ENCODE measurements at regions not wholly inside any gene's neighbourhood (a gene's known extent, or its start where the extent isn't known, plus 50 kb on each side); places are given as distances from the start of the nearest gene placed in this dataset.

DNA sequence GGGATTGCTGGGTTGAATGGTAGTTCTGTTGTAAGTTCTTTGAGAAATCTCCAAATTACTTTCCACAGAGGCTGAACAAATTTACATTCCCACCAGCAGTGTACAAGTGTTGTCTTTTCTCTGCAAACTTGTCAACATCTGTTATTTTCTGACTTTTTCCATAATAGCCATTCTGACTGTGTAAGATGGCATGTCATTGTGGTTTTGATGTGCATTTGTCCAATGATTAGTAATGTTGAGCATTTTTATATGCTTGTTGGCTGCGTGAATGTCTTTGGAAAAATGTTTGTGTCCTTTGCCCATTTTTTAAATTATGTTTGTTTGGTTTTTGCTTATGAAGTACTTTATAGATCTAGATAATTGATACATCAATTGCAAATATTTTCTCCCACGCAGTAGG is 1025.0 kb downstream of the JRKL start:
- Histone ChIP-seq H2BK120ac (ENCODE audit: low read depth, low read length) (no peak overlapping the region), H2AFZ (replicated peaks; ENCODE audit: low read length, poor library complexity) (no peak overlapping the region), H3K4me2 (ENCODE audit: low read depth, low read length) (no peak overlapping the region), H4K8ac (ENCODE audit: low read depth in 2 of 2, low read length in 2 of 2) (no peak overlapping the region), H3K14ac (replicated peaks; ENCODE audit: low read depth, low read length) (no peak overlapping the region), H3K56ac (ENCODE audit: extremely low read depth, insufficient read depth, low read length) (no peak overlapping the region), H2BK15ac (ENCODE audit: low read depth, low read length) (no peak overlapping the region), H2BK5ac (ENCODE audit: low read depth, low read length, poor library complexity, severe bottlenecking) (no peak overlapping the region), H2AK5ac (ENCODE audit: low read depth, low read length) (no peak overlapping the region), H3K23ac (ENCODE audit: low read depth, low read length) (no peak overlapping the region), H3K4me3 (ENCODE audit: insufficient read depth, low read depth, low read length) (no peak overlapping the region), H3K9me1 (ENCODE audit: insufficient read depth, low read length) (no peaks in the 10 kb centered on the region), H2BK20ac (ENCODE audit: low read depth, low read length) (no peak overlapping the region), H2AK9ac (replicated peaks; ENCODE audit: low read depth, low read length, poor library complexity) (no peak overlapping the region), H3K9me3 (ENCODE audit: control insufficient read depth, insufficient read depth, low read length) (peaks cover 3% of the 10 kb centered on the region), H3K27me3 (ENCODE audit: control insufficient read depth, insufficient read depth, low read length) (no peaks in the 10 kb centered on the region), H3K79me1 (ENCODE audit: low read depth in 1 of 2, low read length in 2 of 2) (no peaks in the 10 kb centered on the region), H4K5ac (ENCODE audit: low read depth, low read length) (no peak overlapping the region), H3K4ac (ENCODE audit: low read depth, low read length) (no peak overlapping the region), H3K4me1 (ENCODE audit: control insufficient read depth, insufficient read depth, low read length) (no peaks in the 10 kb centered on the region), H4K20me1 (ENCODE audit: insufficient read depth, low read length) (no peaks in the 10 kb centered on the region), H3K9ac (ENCODE audit: low read depth, low read length) (no peak overlapping the region), H3K18ac (ENCODE audit: low read depth, low read length) (no peak overlapping the region), H4K91ac (ENCODE audit: insufficient read depth, low read depth, low read length) (no peak overlapping the region), H3K36me3 (ENCODE audit: control insufficient read depth, insufficient read depth, low read length) (no peaks in the 10 kb centered on the region), H3K27ac (ENCODE audit: insufficient read depth, low read length) (no peak overlapping the region)
- ChIA-PET CTCF (no interaction called here), POLR2A (ENCODE audit: unreplicated experiment) (no interaction called here)
- WGBS, 2 experiments (ENCODE audit: extremely low coverage in 2 of 2, insufficient read length in 1 of 2), result no CpG with 5 or more reads among the region's 2 CpGs
- intact Hi-C loops (cut with micrococcal nuclease), result no loop called here
- DNase-seq (no peak), ATAC-seq (ENCODE audit: low read depth) (no peak)
- TF ChIP-seq CEBPB (IDR thresholded peaks at IDR 0.05; ENCODE audit: low read depth, low read length) (no peak), POLR2A (IDR thresholded peaks at IDR 0.05; ENCODE audit: low read depth, low read length) (no peak), SMC3 (IDR thresholded peaks at IDR 0.05; ENCODE audit: low read depth, low read length) (no peak), RAD21 (IDR thresholded peaks at IDR 0.05; ENCODE audit: low read length) (no peak), RFX5 (IDR thresholded peaks at IDR 0.05; ENCODE audit: low read depth, low read length) (no peak), ELK1 (IDR thresholded peaks at IDR 0.05; ENCODE audit: borderline replicate concordance, low read depth, low read length) (no peak), RCOR1 (IDR thresholded peaks at IDR 0.05; ENCODE audit: insufficient replicate concordance, low read length) (no peak), MXI1 (IDR thresholded peaks at IDR 0.05; ENCODE audit: borderline replicate concordance, low read depth, low read length) (no peak), BHLHE40 (IDR thresholded peaks at IDR 0.05; ENCODE audit: low read depth, low read length) (no peak), CHD1 (IDR thresholded peaks at IDR 0.05; ENCODE audit: low read depth, low read length) (no peak), CTCF (conservative IDR thresholded peaks at IDR 0.05; ENCODE audit: low read depth, low read length) (no peak), MAFK (IDR thresholded peaks at IDR 0.05; ENCODE audit: low read depth, low read length) (no peak), NFE2L2 (IDR thresholded peaks at IDR 0.05; ENCODE audit: low read depth, low read length) (no peak), MAZ (IDR thresholded peaks at IDR 0.05; ENCODE audit: borderline replicate concordance, low read depth, low read length) (no peak), FOS (IDR thresholded peaks at IDR 0.05; ENCODE audit: low read depth, low read length) (no peak), USF2 (IDR thresholded peaks at IDR 0.05; ENCODE audit: low read depth, low read length) (no peak)
- BruUV-seq (replicated peaks), result no TSS peak
- in situ Hi-C loops (cut with MboI; ENCODE audit: low sequenced_read_pairs), result no loop called here
- dilution Hi-C loops (cut with HindIII; ENCODE audit: low sequenced_read_pairs, unreplicated experiment), result no loop called here

All from IMR-90 (cell line).